Middle frontal gyrus (tissue), 1 donor: ENCODE measurements at regions not wholly inside any gene's neighbourhood (a gene's known extent, or its start where the extent isn't known, plus 50 kb on each side); places are given as distances from the start of the nearest gene placed in this dataset.

Experiments
- DNase-seq: peaks from one replicate; pipeline ENCODE4 v3.0.0-alpha.2; 2015; ENCODE audit warnings: low spot score; ENCODE audit errors: extremely low spot score

- DNase-seq = no peak
Measured at GRCh38 chr6:164478426-164478825, 831.0 kb downstream of the C6orf118 start.

- no peak for DNase-seq
Measured at GRCh38 chr6:164477790-164478189, 831.6 kb downstream of the C6orf118 start.

GRCh38 chr6:164477101-164477500, 832.3 kb downstream of the C6orf118 start:
- DNase-seq = no peak

DNA sequence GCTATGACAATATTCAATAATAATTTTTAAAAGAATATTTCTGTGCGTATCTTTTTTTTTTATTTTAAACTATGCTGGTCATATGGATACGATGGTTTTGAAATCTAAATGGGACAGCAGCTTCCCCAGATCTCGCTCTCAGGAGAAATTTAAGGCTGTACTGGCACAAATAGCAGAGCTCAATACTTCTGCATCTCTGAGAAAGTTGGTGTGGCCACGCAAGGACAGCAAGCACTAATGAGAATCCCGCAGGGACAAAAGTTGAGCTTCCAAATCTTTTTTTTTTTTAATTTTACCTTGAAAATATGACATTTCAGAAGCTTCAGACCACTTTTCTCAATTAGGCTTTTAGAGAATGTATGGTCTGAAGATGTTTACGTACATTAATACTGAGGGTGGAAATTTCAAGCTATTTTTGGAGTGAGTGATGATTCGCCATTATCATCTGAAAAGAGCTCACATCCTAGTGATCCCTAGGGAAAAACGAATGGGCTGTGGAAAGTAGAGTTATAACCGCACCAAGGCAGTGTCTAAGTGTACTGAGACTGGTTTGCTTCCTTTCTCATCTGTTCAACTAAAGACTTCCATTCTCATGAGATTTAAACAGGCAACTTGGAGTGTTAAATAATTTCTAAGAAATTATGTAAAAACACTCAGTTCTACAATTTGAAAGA, 840.0 kb downstream of the C6orf118 start:
- no peak for DNase-seq

DNA sequence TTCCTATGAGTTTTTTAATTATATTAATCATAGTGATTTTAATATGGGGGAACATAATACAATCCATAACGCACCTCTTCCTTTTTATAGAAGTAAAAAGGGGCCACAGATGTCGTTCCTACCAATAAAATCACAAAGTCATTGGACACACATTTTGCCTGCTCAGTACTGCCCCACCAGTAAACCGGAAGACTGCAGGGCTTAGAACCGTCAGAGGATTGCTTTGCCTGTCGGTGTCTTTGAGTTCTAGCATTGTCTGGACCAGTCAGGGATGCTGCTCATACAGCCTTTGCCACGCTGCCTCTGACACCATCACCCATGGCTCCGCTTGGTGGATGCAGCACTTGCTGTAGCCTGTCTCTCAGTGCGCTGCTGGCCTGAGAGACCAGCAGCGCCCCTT, 853.6 kb downstream of the C6orf118 start:
- DNase-seq = no peak

- DNase-seq = no peak
Measured at GRCh38 chr6:164453835-164454234, 855.6 kb downstream of the C6orf118 start.

GRCh38 chr6:164442572-164442971, 866.8 kb downstream of the C6orf118 start:
- no peak for DNase-seq

GRCh38 chr6:164439331-164439730, 870.1 kb downstream of the C6orf118 start:
- DNase-seq = no peak

DNA sequence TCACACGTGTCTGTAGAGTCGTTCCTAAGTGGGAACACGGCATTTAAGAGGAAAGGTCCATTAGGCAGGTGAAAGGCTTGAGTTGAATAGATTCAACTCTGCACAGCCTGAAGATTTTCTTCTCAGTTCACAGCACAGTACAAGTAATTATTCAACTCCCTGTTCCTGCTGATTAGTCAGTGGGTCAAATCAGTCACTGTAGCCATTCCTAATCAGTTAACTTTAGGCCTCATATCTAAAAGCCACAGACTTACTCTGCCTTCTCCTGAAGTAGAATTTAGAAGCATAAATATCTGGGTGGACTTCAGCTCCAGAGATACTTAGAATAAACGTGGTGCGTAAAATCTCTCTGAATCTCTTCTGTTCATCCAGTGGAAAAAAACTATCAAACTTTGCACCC, 872.4 kb downstream of the C6orf118 start:
- DNase-seq = no peak

GRCh38 chr6:164427728-164428402, 881.5 kb downstream of the C6orf118 start:
- DNase-seq = no peak

DNA sequence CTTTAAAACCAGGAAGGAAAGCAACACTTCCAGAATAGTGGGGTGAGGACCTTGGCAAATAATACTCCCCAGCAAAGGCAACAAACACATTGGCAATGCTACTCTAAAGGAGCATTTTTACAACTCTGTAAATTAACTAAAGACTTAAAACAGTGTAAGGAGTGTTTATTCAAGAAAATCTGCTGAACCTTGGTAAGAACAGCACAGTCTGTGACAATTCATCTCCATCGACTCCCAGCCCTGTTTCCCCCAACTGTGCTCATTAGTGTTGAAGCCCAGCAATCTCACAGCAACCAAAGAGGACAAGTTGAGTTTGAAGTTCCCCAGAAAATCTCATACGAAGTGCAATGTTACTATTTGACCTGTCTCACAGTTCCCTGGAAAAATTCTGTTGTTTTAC, 884.9 kb downstream of the C6orf118 start:
- no peak for DNase-seq

DNA sequence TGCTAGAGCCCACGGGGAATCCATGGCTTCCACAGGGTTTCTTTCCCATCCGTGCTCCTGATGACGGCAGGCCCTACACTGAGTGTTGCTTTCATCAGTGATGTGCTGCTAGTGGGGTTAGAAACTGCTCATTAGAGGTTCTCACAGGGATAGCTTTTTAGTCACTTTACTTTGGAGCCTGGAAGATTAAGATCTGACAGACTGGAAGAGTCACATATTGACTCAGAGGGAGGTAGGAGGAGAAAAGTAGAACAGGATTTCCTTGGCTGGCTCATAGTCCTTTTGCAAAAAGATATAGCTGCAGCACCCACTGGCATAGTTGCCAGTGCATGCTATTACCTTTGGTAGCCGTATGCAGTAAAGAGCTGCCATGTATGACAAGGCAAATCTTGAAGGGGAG, 890.3 kb downstream of the C6orf118 start:
- DNase-seq = no peak

GRCh38 chr6:164418262-164418588, 891.2 kb downstream of the C6orf118 start:
- DNase-seq = no peak

- no peak for DNase-seq
Measured at GRCh38 chr6:164417537-164418261, 891.7 kb downstream of the C6orf118 start.

DNA sequence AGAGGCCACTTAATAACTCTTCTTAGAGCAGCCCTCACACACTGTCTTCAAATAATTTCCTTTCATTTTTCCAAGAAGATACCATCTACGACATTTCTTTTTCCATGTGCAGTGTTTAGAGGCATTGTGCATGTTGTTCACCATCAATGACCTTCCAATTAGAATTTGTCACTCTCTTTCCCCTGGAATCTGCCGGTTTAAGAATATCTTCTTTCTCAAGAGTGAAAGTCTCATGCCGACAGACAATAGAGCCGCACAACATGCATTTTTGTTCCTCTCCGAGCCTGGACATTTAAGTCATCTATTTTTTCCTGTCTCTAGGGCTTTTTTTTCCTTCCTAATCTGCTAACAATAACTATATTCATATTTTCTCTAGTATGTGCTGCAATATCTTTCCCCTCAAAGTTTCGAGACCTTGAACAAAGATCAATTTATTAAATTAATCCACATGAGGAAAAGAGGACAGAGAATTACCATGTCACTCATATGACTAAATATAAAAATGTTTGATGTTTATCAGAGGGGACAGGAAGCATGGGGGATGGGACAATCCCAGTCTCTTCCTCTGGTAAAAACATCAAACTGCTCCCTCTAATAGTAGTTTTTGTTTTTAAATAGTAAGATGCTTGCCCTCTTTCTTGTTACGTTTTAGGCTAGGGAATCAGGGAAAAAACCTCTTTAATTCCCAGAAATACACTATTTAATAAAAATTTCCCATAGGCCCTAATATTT, 893.4 kb downstream of the C6orf118 start:
- DNase-seq = no peak

GRCh38 chr6:164414695-164415094, 894.7 kb downstream of the C6orf118 start:
- DNase-seq = no peak

DNA sequence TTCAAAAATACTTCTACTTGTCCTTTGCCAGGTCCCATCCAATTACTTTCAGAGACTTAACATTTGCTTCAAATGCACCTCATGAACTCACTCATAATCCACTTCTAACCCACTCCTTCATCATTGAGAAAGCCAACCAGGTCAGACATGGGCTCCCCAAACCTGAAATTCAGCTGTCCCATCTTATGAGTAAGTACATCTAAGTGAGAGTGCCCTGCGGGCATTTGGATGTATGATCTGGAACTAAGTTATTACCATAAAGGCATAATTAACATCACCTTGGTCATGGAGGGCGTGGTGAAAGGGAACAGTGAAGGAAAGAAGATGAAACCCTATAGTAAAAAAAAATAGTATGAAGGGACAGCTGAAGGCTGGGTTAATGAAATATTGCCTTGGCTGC, 896.8 kb downstream of the C6orf118 start:
- DNase-seq = no peak

DNA sequence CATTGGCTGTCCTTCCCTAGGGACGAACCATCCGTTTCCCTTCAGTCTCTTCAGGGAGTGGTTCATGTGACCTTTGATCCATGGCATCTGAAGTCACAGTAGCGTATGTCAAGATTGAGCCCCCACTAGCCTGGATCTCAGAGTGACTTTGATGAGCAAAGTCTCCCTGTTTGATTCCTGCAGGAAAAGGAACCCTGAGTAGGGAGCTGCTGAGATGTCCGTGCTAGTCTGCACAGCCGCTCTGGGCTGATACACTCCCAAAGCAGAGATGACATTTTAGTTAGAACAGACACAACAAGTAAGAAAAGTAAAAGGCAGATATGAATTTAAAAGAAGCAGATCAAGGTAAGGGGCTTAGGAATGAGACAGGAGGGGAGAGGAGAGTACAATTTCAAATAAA, 899.4 kb downstream of the C6orf118 start:
- no peak for DNase-seq

DNA sequence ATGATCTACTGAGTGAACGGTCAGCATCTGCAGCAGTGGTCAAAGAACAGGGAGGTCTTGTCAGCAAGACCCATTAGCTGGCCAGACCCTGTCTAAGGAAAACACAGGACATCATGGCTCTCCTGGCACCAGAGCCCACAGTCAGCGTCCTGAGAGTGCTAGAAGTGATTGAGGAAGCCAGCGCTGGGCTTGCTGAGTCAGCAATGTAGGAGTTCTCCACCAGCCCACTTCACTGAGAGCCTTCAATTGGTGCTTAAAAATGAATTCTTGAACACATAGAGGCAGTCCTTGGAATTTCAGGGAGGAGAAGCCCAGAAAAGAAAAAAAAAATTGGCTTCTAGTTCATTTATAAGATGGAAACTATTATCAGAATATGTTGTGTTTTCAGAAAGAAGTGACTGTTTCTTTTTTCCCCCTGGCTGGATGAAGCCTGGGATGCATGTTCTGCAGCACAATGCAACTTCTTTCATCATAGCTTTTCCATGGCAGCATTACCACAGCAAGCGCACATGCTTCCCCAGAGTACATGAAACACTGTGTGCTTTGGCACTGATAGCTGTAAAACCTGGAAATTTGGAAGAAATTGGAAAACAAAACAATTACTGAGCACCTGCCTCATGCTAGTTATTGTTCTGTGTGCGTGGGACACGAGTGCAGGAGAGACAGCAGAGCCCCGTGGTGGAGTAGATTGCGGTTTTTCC, 899.9 kb downstream of the C6orf118 start:
- DNase-seq = no peak

DNA sequence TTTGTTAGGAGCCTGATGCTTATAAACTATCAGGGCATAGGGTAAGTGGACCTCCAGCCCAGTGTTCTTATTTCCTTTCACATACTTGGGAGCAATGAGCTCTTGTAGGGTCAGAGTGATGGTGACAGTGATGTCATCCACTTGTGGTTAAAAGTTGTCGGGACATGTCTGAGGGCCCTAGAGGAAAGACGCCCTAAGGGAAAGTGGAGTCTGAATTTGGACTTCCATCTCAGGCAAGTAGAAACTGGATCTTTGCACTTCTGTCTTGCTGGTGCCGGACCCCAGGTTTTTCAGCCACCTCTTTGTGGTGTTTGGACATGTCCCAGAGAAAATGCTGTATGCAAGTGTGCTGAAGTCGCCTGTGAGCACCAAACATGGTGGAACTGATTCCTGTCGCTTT, 900.5 kb downstream of the C6orf118 start:
- no peak for DNase-seq

GRCh38 chr6:164404812-164405488, 904.5 kb downstream of the C6orf118 start:
- DNase-seq = no peak
